K562 (cell line): ENCODE measurements at regions not wholly inside any gene's neighbourhood (a gene's known extent, or its start where the extent isn't known, plus 50 kb on each side); places are given as distances from the start of the nearest gene placed in this dataset.

Experiments
- BACH1 ChIP-seq: fragments of 200-800 bp; sonication (Bioruptor generic); IDR thresholded peaks from 2 replicates; pipeline ENCODE4 v1.6.1; 2016; ENCODE audit warnings: missing genetic modification characterization, missing compliant biosample characterization
- CBX2 ChIP-seq: fragments of 200-600 bp; sonication (generic); IDR thresholded peaks from one replicate; pipeline ENCODE4 v1.6.1; 2012; ENCODE audit warnings: mild to moderate bottlenecking, low read length, inconsistent platforms; ENCODE audit not compliant: insufficient read depth, poor library complexity, severe bottlenecking
- HNRNPUL1 ChIP-seq: fragments of 200-400 bp; formaldehyde crosslinking; IDR thresholded peaks from 2 replicates; pipeline ENCODE4 v1.6.1; 2017; ENCODE audit warnings: low read length
- MAX ChIP-seq: sonication (generic); formaldehyde crosslinking; IDR thresholded peaks from 2 replicates; pipeline ENCODE4 v1.9.0; 2022; ENCODE audit warnings: mild to moderate bottlenecking, missing genetic modification reagents
- REST ChIP-seq, 2 experiments: fragments of 450-650 bp; formaldehyde crosslinking in 1 of 2; IDR thresholded peaks; 2 replicates each; pipeline versions ENCODE4 v1.4.0 to v1.6.1; 2014 to 2020; ENCODE audit warnings: mild to moderate bottlenecking in 2 of 2, borderline replicate concordance in 1 of 2, low read depth in 1 of 2
- SIN3A ChIP-seq, 2 experiments: fragments of 150-350 bp in 1 of 2; IDR thresholded peaks; 2 replicates each; pipeline ENCODE4 v1.6.1; 2011 to 2016; ENCODE audit warnings: borderline replicate concordance in 2 of 2, low read depth in 2 of 2, low read length in 2 of 2, mild to moderate bottlenecking in 2 of 2, moderate library complexity in 2 of 2; ENCODE audit not compliant: control insufficient read depth in 1 of 2
- ZNF23 ChIP-seq: fragments of 250-450 bp; sonication (Bioruptor Pico); IDR thresholded peaks from 2 replicates; pipeline ENCODE4 v1.4.0; 2020; ENCODE audit warnings: mild to moderate bottlenecking

GRCh38 chr18:78685250-78685979 lies 294.2 kb upstream of the SALL3 start:
- no peak for TF ChIP-seq MAX (CRISPR knock-in tag)
- TF ChIP-seq REST (IDR thresholded peaks at IDR 0.05; ENCODE audit: borderline replicate concordance), result no peak
- no peak for TF ChIP-seq REST (CRISPR knock-in tag; IDR thresholded peaks at IDR 0.05; ENCODE audit: low read depth)
- TF ChIP-seq HNRNPUL1, result no peak
- no peak for TF ChIP-seq ZNF23 (CRISPR knock-in tag)
- no peak for TF ChIP-seq BACH1
- no peak for TF ChIP-seq CBX2
- no peak for TF ChIP-seq SIN3A (IDR thresholded peaks at IDR 0.05; ENCODE audit: borderline replicate concordance in 2 of 2, control insufficient read depth in 1 of 2, low read depth in 2 of 2, low read length in 2 of 2)
